AG10803 (cell line): ENCODE measurements at regions not wholly inside any gene's neighbourhood (a gene's known extent, or its start where the extent isn't known, plus 50 kb on each side); places are given as distances from the start of the nearest gene placed in this dataset.

Experiments
- DNase-seq: peaks from one replicate; pipeline ENCODE4 v3.0.0; 2010; ENCODE audit warnings: low read depth
- H3K4me3 ChIP-seq: 2 replicates; pipeline ENCODE4 v1.5.1; 2011; ENCODE audit warnings: mild to moderate bottlenecking, low read length, control low read depth
- TF ChIP-seq, protein P1 (sequence below): conservative IDR thresholded peaks from 2 replicates; pipeline ENCODE4 v1.5.1; 2011; ENCODE audit warnings: mild to moderate bottlenecking, low read length, control low read depth, inconsistent platforms

DNA sequence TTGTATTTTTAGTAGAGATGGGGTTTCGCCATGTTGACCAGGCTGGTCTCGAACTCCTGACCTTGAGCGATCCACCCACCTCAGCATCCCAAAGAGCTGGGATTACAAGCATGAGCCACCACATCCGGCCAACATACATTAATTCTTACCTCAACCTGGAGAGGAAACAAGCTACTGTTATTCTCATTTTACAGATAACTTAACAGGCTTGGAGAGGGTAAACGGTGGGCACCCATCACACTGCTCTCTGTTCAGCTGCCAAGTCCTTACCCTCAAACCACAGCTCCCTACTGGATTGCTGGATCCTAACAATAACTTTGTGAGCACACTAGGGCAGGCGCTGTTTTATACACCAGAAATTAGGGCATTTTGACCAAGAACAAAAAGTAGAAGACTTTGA lies 93.6 kb upstream of the BARHL2 start:
- DNase-seq: no peak
- TF ChIP-seq, protein P1, sequence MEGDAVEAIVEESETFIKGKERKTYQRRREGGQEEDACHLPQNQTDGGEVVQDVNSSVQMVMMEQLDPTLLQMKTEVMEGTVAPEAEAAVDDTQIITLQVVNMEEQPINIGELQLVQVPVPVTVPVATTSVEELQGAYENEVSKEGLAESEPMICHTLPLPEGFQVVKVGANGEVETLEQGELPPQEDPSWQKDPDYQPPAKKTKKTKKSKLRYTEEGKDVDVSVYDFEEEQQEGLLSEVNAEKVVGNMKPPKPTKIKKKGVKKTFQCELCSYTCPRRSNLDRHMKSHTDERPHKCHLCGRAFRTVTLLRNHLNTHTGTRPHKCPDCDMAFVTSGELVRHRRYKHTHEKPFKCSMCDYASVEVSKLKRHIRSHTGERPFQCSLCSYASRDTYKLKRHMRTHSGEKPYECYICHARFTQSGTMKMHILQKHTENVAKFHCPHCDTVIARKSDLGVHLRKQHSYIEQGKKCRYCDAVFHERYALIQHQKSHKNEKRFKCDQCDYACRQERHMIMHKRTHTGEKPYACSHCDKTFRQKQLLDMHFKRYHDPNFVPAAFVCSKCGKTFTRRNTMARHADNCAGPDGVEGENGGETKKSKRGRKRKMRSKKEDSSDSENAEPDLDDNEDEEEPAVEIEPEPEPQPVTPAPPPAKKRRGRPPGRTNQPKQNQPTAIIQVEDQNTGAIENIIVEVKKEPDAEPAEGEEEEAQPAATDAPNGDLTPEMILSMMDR: no peak

DNA sequence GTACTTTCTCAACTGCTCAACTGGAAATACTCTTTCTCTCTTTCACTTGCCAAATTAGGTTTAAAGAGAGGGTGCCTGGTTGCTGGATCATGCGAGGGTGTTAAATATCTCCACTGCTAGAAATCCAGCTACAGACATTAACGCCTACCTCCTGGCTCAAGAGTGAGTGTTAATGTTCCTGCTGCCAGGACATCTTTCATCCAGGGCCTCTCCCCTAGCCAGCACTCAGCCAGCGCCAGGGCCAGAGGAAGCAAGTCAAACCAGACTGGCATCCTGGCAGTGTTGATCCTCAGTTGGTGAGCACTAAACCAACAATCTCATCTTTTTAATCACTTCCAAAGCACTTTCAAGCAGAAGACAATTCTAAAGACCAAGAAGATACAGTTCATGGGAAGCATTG lies 92.9 kb upstream of the BARHL2 start:
- TF ChIP-seq, protein P1: no peak
- no peak for DNase-seq
- H3K4me3 ChIP-seq: no peak overlapping the region

More for the DNA sequence above, 93.6 kb upstream of the BARHL2 start:
- H3K4me3 ChIP-seq: no peak overlapping the region

DNA sequence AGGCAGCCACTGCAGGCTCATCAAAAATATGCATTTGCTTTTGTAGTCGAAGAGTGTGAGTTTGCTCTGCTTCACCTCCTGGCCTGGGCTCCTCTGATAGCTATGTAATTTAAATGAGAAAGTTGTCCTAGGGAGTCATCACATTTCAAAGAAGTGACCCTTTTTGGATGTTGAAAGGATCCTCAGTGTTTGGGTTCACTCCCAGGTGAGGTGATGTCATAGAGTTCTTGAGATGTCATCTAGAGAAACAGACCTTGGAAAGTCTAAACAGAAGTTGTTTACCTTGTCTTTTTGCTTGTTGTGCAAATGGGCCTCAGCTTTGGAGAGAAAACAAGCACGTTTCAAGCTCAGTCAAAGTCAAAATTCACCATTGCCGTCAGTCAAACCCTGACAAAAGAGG lies 92.0 kb upstream of the BARHL2 start:
- DNase-seq: no peak
- TF ChIP-seq, protein P1: no peak
- H3K4me3 ChIP-seq: no peak overlapping the region

DNA sequence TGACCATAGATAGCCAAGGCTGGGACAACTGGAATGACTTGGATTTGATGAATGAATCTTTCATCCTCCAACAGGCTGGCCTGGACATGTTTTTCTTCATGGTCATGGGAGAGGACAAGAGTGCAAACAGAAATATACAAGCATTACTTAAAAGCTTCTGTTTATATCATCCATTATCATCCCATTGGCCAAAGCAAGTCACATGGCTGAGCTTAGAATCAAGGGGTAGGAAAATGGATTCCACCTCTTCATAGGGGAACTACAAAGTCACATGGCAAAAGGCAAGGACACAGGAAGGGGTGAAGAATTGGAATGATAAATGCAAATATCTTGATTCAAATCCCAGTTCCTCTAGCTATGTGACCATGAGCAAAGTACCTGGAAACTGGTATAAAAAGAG lies 90.2 kb upstream of the BARHL2 start:
- TF ChIP-seq, protein P1: no peak
- H3K4me3 ChIP-seq: no peak overlapping the region
- DNase-seq: no peak

DNA sequence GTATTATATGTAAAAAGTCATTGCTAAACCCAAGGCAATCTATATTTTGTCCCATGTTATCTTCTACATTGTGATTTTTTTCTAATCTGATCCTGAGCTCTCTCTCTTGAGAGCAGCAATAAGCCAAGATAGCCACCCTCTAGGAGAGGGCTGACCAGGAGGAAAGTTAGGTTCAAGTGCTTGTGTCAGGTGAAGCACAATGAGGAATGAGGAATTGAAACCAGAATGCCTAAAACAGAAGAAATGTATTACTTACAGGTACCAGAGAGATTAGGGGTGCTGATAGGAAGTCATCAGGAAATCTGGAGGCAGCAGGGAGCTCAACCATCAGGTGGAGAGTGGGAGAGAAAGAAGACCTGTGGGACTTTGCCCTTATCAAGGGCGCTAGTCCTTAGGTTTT lies 85.5 kb upstream of the BARHL2 start:
- no peak for DNase-seq
- H3K4me3 ChIP-seq: no peak overlapping the region
- TF ChIP-seq, protein P1: no peak

DNA sequence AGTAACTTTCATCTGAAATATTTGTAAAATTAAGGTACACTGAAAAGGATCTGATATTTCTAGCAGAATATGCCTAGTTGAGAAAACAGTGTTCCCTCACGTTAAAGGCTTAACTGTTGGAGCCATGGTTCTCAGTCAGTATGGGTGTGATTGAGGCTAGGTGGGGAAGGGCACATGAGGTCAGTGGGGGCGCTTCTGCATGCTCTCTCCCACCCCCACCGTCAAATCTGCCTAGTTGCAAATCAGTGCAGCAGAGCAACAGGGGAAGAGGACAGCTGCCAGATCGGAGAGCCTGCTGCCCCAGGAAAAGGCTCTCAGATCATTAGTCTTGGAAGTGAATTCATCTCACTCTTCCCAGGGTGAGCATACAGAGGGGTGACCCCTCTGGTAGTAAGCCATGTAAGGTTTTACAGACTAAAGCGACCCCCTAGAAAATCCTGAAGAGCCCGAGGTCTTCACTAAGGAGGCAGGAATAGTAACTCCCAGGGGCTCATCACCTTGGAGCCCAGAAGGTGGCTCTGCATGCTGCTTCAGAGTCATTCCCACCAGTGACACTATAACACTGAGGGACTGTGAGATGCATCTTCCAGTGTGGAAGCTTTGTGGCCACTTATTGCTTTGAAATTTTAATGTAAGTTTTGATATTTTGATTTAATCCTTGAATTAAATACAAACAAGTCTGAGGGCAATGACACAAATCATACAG lies 83.1 kb upstream of the BARHL2 start:
- DNase-seq: no peak
- H3K4me3 ChIP-seq: no peak overlapping the region
- TF ChIP-seq, protein P1: no peak

DNA sequence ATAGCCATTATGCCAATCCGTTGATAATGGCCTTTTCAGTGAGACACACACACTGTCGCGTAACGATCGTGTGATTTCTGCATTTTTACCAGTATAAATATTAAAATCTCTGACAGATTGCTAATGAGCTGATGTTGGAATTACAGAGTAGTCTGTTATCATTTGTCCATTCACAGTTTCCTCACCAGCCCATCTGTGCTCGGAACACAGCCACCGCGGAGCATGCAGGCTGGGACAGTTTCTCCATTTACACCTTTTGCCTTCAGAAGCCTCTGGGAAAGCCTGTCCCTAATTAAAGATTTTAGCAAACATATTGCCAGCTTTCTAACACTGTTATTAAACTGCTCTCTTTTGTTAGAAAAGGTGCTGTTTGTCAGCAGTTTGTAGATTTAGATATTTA lies 82.2 kb upstream of the BARHL2 start:
- TF ChIP-seq, protein P1: no peak
- no peak for DNase-seq

More for the DNA sequence above, 82.2 kb upstream of the BARHL2 start:
- no peak overlapping the region for H3K4me3 ChIP-seq
